NCI-H460 (cell line): ENCODE measurements at regions not wholly inside any gene's neighbourhood (a gene's known extent, or its start where the extent isn't known, plus 50 kb on each side); places are given as distances from the start of the nearest gene placed in this dataset.
"Not testable (repeated sequence)": the region's sequence is repeated elsewhere in the genome, so short reads cannot be mapped to it uniquely, and the experiment has no call there.

Experiments
- DNase-seq: peaks from one replicate; pipeline ENCODE4 v3.0.0-alpha.2; 2016; ENCODE audit warnings: low read depth; ENCODE audit errors: extremely low read depth

GRCh38 chr5:83001796-83002381 lies 75.3 kb downstream of the TMEM167A start:
- no peak for DNase-seq

- no peak for DNase-seq
Measured at GRCh38 chr5:83000922-83001321, 76.3 kb downstream of the TMEM167A start.

- no peak for DNase-seq
Measured at GRCh38 chr5:83000428-83000827, 76.8 kb downstream of the TMEM167A start.

GRCh38 chr5:82993416-82993815 lies 83.8 kb downstream of the TMEM167A start:
- DNase-seq = no peak

GRCh38 chr5:82992646-82993045 lies 84.5 kb downstream of the TMEM167A start:
- no peak for DNase-seq

- no peak for DNase-seq
Measured at GRCh38 chr5:82991678-82992323, 85.4 kb downstream of the TMEM167A start.

GRCh38 chr5:82991059-82991458 lies 86.1 kb downstream of the TMEM167A start:
- no peak for DNase-seq

- DNase-seq = no peak
Measured at GRCh38 chr5:82987188-82987587, 90.0 kb downstream of the TMEM167A start.

GRCh38 chr5:82986404-82986803 lies 90.8 kb downstream of the TMEM167A start:
- DNase-seq = no peak

GRCh38 chr5:82985763-82986162 lies 91.4 kb downstream of the TMEM167A start:
- DNase-seq = no peak

- no peak for DNase-seq
Measured at GRCh38 chr5:82984786-82985735, 92.1 kb downstream of the TMEM167A start.

- DNase-seq = no peak
Measured at GRCh38 chr5:82982846-82983245, 94.3 kb downstream of the TMEM167A start.

GRCh38 chr5:82976887-82977286 lies 100.3 kb downstream of the TMEM167A start:
- DNase-seq = not testable (repeated sequence)

- DNase-seq = no peak
Measured at GRCh38 chr5:82975812-82976211, 101.4 kb downstream of the TMEM167A start.

- DNase-seq = no peak
Measured at GRCh38 chr5:82975396-82975795, 101.8 kb downstream of the TMEM167A start.

- not testable (repeated sequence) for DNase-seq
Measured at GRCh38 chr5:82974346-82974745, 102.8 kb downstream of the TMEM167A start.

- DNase-seq = no peak
Measured at GRCh38 chr5:82971901-82972300, 105.3 kb downstream of the TMEM167A start.

- DNase-seq = not testable (repeated sequence)
Measured at GRCh38 chr5:82971034-82971806, 106.0 kb downstream of the TMEM167A start.

GRCh38 chr5:82969221-82969976 lies 107.8 kb downstream of the TMEM167A start:
- DNase-seq = not testable (repeated sequence)

- no peak for DNase-seq
Measured at GRCh38 chr5:82967072-82967471, 110.1 kb downstream of the TMEM167A start.
